LNCaP clone FGC (cell line): ENCODE measurements at regions not wholly inside any gene's neighbourhood (a gene's known extent, or its start where the extent isn't known, plus 50 kb on each side); places are given as distances from the start of the nearest gene placed in this dataset.

ENCODE experiments used
- DNase-seq: peaks from one replicate; pipeline ENCODE4 v3.0.0-alpha.2; 2011; ENCODE audit warnings: low read depth
- H3K4me3 ChIP-seq: 2 replicates; pipeline ENCODE4 v1.5.1; 2011; ENCODE audit warnings: mild to moderate bottlenecking, low read depth, low read length, control low read depth
- TF ChIP-seq, protein P1 (sequence below): IDR thresholded peaks from 2 replicates; pipeline ENCODE4 v1.5.1; 2012; ENCODE audit warnings: mild to moderate bottlenecking; ENCODE audit not compliant: control insufficient read depth, insufficient read depth; ENCODE audit errors: extremely low read depth

DNA sequence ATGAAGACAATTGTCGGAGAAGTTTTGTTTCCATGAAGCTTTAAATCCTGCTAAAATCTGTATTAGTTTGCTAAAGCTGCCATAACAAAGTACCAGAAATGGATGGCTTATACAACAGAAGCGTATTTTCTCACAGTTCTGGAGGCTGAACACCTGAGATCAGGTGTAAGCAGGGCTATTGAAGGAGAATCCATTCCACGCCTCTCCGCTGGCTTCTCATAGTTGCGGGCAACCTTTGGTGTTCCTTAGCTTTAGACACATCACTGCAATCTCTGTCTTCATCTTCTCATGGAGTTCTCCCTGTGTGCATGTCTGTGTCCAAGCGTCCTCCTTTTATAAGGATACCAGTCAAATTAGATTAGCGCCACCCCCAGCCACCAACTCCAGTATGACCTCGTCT is 159.9 kb upstream of the CDYL start:
- no peak for DNase-seq
- TF ChIP-seq, protein P1, sequence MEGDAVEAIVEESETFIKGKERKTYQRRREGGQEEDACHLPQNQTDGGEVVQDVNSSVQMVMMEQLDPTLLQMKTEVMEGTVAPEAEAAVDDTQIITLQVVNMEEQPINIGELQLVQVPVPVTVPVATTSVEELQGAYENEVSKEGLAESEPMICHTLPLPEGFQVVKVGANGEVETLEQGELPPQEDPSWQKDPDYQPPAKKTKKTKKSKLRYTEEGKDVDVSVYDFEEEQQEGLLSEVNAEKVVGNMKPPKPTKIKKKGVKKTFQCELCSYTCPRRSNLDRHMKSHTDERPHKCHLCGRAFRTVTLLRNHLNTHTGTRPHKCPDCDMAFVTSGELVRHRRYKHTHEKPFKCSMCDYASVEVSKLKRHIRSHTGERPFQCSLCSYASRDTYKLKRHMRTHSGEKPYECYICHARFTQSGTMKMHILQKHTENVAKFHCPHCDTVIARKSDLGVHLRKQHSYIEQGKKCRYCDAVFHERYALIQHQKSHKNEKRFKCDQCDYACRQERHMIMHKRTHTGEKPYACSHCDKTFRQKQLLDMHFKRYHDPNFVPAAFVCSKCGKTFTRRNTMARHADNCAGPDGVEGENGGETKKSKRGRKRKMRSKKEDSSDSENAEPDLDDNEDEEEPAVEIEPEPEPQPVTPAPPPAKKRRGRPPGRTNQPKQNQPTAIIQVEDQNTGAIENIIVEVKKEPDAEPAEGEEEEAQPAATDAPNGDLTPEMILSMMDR = no peak
- no peak overlapping the region for H3K4me3 ChIP-seq

DNA sequence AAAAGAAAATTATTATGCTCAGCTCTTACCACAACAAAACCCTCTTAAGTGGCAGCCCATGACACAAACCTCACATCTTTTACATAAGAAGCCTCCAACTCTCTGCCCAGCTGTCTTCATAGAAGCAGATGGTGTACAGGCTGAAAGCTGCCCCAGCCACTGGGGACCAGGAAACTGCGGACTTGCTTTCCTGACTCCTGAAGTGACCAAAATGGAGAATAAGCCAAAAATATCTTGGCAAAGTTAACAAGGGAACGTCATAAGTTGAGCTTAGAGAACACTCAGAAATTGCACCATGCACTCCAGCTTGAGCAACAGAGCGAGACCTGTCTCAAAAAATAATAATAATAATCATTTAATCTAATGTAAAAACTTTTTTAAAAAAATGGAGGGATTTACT is 160.3 kb upstream of the CDYL start:
- no peak for DNase-seq
- no peak overlapping the region for H3K4me3 ChIP-seq
- TF ChIP-seq, protein P1 = no peak

DNA sequence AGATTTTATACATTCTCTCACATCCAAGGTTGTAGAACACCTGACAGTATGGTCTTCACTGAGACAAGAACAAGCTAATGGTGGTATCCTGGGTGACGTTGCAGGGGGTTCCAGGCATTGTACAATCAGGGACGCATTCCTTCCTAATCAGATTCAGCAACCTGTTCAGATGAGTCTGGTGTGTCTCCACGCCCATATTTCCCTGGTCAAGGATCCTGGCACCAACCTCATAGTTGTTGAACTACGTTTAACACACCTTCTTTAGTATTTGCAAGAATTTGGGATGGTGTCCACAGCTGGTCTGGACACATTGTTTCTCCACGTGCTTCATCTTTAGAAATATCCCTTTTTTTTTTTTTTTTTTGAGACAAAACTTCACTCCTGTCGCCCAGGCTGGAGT is 161.0 kb upstream of the CDYL start:
- no peak overlapping the region for H3K4me3 ChIP-seq
- DNase-seq = no peak
- TF ChIP-seq, protein P1 = no peak

DNA sequence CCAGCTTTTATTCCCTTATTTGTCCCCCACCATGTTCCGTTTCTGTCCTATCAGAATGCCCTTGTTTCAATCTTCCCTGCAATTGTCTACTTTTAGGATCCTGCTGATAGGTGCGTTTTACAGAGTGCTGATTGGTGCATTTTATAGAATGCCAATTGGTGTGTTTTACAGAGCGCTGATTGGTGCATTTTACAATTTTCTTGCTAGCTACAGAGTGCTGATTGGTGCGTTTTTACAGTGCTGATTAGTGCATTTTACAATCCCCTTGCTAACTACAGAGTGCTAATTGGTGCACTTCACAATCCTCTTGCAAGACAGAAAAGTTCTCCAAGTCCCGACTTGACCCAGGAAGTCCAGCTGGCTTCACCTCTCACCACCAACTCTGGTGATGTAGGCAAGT is 161.6 kb upstream of the CDYL start:
- DNase-seq = no peak
- H3K4me3 ChIP-seq = no peak overlapping the region
- TF ChIP-seq, protein P1 = no peak

DNA sequence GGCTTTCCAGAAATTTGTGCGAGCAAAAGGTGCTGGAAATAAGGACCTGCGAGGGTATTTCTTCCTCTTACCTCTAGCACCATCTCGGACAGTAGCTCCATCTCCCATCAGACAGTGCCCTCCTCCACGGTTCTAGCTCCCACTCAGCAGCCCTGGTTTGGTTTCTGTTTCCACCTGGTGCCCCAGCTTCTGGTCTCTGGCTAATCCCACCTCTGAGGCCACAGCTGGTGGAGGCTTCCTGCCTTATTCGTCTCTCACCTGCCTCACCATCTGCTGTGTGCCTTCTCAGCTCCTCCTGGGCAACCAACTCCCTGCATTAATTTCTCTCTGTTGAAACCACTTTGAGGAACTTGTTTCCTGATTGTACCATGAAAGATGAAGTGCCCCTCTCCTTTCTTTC is 162.4 kb upstream of the CDYL start:
- no peak overlapping the region for H3K4me3 ChIP-seq
- no peak for DNase-seq
- TF ChIP-seq, protein P1 = no peak

DNA sequence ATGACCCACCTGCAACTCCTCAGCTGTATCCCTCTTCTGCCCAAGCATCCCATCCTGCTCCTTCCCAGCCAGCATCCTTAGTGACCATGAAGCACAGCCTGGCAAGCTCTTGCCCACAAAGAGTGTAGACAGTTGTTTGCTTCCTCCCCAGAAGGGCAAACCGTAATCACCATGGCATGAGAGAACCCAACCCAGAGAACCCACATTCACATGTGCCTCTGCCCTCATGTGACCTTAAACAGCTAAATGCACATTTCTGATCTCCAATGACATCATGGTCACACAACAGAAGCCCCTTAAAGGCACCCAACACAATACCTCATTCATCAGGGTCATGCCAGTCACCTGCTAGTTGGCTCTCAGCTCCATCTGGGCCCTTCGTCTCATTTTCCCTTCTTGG is 162.8 kb upstream of the CDYL start:
- no peak for DNase-seq
- H3K4me3 ChIP-seq = no peak overlapping the region
- TF ChIP-seq, protein P1 = no peak

DNA sequence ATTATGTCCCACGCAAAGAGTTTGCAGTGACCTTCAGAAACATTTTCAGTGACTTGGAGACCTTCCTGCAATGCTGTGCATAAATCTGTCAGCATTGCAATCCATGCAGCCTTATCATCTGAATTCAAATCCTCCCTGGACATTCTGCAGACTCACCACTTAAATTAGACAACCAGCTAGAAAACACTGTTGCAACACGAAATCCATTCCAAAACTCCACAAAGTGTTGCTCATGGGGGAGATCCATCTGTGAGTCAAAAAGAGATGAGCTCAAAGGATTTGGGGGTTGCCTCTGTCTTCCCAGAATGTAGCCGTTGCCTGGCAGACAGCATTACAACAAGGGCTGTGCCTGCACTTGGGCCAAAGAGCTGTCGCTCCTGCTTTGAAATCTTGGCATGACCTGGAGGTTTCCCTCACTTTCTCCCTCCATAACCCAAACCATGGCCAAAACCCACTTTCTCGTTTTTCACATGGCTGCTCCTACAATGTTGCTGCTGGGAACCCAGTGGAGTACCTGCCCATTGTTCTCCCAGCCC is 163.5 kb upstream of the CDYL start:
- H3K4me3 ChIP-seq = no peak overlapping the region
- TF ChIP-seq, protein P1 = no peak
- no peak for DNase-seq
